Activated CD8-positive, alpha-beta T cell treated with anti-CD3 and anti-CD28 coated beads, Interleukin-2, amount 10 ng/mL, durations not matched to agents 7 days and 5 days (primary cell): ENCODE measurements at regions not wholly inside any gene's neighbourhood (a gene's known extent, or its start where the extent isn't known, plus 50 kb on each side); places are given as distances from the start of the nearest gene placed in this dataset.

ENCODE experiments used
- ATAC-seq: fragments of 150-1000 bp; cut with Tn5 transposase; one replicate; pipeline ENCODE4 v1.10.0; 2021; ENCODE audit warnings: moderate library complexity
- CTCF ChIA-PET: fragments of 350-600 bp; sonication (Branson Sonifier 250); formaldehyde crosslinking; loops from one replicate; lab custom pipeline; 2021; ENCODE audit warnings: antibody characterized with exemption; lab: Charles Lee
- POLR2A ChIA-PET: fragments of 350-600 bp; sonication (Branson Sonifier 250); formaldehyde crosslinking; loops from one replicate; lab custom pipeline; 2021; ENCODE audit warnings: antibody characterized with exemption; lab: Charles Lee
- DNase-seq: peaks from one replicate; pipeline ENCODE4 v3.0.0-alpha.2; 2020
- H3K27ac Mint-ChIP-seq: one replicate; pipeline ENCODE4 v1.8.0; 2021; ENCODE audit warnings: mild to moderate bottlenecking, mixed read lengths
- H3K27me3 Mint-ChIP-seq: one replicate; pipeline ENCODE4 v1.8.0; 2021; ENCODE audit warnings: low read depth, mixed read lengths
- H3K36me3 Mint-ChIP-seq: one replicate; pipeline ENCODE4 v1.8.0; 2021; ENCODE audit warnings: low read depth, mixed read lengths
- H3K4me1 Mint-ChIP-seq: one replicate; pipeline ENCODE4 v1.8.0; 2021; ENCODE audit warnings: low read depth, mixed read lengths
- H3K4me3 Mint-ChIP-seq: one replicate; pipeline ENCODE4 v1.8.0; 2021; ENCODE audit warnings: mild to moderate bottlenecking, mixed read lengths
- H3K9me3 Mint-ChIP-seq: one replicate; pipeline ENCODE4 v1.8.0; 2022; ENCODE audit warnings: mixed read lengths; ENCODE audit not compliant: insufficient read depth

DNA sequence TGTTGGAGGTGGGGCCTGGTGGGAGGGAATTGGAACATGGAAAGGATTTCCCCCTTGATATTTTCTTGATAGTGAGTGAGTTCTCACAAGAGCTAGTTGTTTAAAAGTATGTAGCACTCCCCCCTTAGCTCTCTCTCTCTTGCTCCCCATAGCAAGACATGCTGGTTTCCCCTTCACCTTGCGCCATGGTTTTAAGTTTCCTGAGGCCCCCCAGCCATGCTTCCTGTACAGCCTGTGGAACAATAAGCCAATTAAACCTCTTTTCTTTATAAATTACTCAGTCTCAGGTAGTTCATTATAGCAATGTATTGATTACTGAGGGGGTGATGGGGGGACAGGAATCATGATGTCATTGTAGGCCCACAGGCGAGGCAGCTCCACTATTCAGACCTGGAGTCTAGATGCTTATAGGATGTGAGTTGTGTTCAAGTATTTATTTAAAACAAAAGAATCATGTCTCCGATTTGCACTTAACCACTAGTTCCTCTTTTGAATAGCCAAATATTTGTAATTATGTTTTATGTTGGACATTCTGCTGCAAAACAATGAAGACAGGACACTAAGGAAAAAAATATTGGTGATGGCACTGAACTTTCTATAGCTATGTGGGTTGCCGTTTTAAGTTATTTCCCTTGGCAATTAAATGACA lies 156.6 kb downstream of the TMEM38B start:
- Mint-ChIP-seq H3K4me3 (no peak overlapping the region), H3K27me3 (peaks cover 9% of the 10 kb centered on the region), H3K4me1 (no peaks in the 10 kb centered on the region), H3K36me3 (no peaks in the 10 kb centered on the region), H3K27ac (no peak overlapping the region), H3K9me3 (no peaks in the 10 kb centered on the region)
- CTCF ChIA-PET: interaction anchor here (0.8 to 3.4 kb wide), 4 partner anchors 9 to 31 kb away, joined by 3 to 12 read pairs (median 4); no protein-coding TSS in a partner anchor
- DNase-seq: no peak
- POLR2A ChIA-PET: no interaction called here
- ATAC-seq: no peak

DNA sequence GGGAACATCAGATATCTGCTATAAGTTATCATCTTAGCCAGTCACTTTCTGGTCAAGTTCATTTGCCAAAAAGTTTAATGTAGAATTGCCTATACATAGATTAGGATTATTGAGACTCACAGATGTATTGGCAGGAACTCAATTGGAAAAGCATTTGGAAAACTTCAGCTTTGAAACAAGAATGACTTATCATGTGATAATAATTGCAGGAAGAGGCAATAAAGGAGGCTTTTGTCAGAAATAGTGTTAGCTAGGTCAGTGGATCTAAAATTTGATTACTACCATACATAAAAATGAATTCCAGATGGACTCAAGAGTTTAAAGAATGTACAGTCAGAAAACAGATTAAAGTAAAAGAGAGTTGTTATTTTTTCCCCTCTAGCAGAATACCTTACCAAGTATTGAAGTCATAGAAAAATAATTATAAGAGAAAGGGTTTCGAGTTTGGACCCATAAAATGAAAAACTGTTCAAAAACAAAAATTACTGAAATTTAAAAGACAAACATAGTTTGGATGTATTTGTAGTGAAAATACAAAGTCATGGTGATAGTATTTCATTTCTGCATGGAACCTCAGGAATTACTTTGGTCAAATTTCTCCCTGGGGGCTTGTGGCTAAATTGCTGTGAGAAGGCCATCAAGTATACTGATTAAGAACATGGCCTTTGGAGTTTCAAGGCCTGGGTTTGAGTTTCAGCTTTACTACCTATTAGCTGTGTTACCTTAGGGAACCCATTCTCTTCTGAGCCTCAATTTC lies 159.9 kb downstream of the TMEM38B start:
- CTCF ChIA-PET: interaction anchor here (1.7 to 1.9 kb wide), 2 partner anchors 12 to 28 kb away, joined by 9 to 10 read pairs; no protein-coding TSS in a partner anchor

DNA sequence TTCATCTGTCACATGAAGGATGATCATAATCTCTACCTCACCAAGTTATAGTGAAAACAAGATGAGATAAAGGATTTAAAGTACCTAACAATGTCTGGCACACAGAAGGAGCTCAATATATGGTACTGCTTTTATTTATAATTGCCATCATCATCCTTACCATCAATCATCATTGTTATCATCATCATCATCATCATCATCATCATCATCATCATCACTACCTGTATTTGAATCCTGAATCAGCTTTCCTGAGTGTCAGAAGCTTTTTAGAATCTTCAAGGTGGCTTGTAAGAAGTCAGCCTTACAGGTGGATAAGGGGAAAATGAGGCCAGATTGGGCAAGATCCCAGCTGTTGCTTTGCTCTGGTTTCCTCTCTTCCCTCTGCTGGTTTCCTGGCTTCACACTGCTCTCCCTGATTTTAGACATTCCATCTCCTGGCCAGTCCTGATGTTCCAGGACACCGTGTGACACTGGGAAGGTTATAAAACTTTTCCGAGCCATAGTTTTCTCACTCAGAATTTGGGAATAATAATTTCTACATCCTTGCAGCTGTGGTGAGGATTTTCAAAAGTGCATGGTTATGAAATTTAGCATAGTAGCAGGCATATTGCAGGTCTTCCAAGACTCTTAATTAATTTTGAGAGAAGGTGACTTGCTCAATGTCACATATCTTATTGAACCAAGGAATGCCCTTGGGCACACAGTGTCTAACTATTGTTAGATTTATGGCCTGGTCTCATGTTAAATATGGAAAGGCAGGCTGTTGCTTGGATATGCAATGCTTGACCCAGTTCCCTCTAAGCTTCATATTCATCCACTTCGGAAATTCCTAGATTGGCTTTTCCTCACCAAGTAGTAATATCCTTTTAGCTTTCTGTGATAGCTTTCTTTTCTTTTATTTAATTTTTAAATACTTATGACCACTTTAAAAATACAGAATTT lies 160.7 kb downstream of the TMEM38B start:
- peaks cover 27% of the 10 kb centered on the region for H3K4me1 Mint-ChIP-seq
- CTCF ChIA-PET: interaction anchor here (1.7 to 1.9 kb wide), 2 partner anchors 13 to 27 kb away, joined by 9 to 10 read pairs; no protein-coding TSS in a partner anchor
- ATAC-seq (no peak), DNase-seq (no peak)
- H3K27me3 Mint-ChIP-seq: peaks cover 13% of the 10 kb centered on the region
- H3K9me3 Mint-ChIP-seq: no peaks in the 10 kb centered on the region
- POLR2A ChIA-PET: interaction anchor here (0.7 kb wide), 1 partner anchor 443 kb away, joined by 6 read pairs; no protein-coding TSS in a partner anchor
- no peaks in the 10 kb centered on the region for H3K36me3 Mint-ChIP-seq
- H3K27ac Mint-ChIP-seq: no peak overlapping the region
- no peak overlapping the region for H3K4me3 Mint-ChIP-seq

More for the DNA sequence above, 159.9 kb downstream of the TMEM38B start:
- peaks cover 19% of the 10 kb centered on the region for H3K4me1 Mint-ChIP-seq
- DNase-seq (no peak), ATAC-seq (no peak)
- no peak overlapping the region for H3K4me3 Mint-ChIP-seq
- H3K27me3 Mint-ChIP-seq: peaks cover 9% of the 10 kb centered on the region
- no peaks in the 10 kb centered on the region for H3K36me3 Mint-ChIP-seq
- POLR2A ChIA-PET: no interaction called here
- H3K9me3 Mint-ChIP-seq: no peaks in the 10 kb centered on the region
- no peak overlapping the region for H3K27ac Mint-ChIP-seq

- Mint-ChIP-seq H3K36me3 (no peaks in the 10 kb centered on the region), H3K9me3 (no peaks in the 10 kb centered on the region), H3K27ac (no peak overlapping the region), H3K4me3 (no peak overlapping the region), H3K27me3 (peaks cover 18% of the 10 kb centered on the region), H3K4me1 (peaks cover 27% of the 10 kb centered on the region)
- no peak for ATAC-seq
- ChIA-PET CTCF (interaction anchor here (0.9 to 1.7 kb wide), 2 partner anchors 14 to 26 kb away, joined by 3 to 9 read pairs; no protein-coding TSS in a partner anchor), POLR2A (no interaction called here)
- no peak for DNase-seq
These were observed 161.6 kb downstream of the TMEM38B start for GRCh38 chr9:105855987-105856386.

- ChIA-PET CTCF (interaction anchor here (1.1 to 2.5 kb wide), 4 partner anchors 14 to 23 kb away, joined by 3 to 57 read pairs (median 10); no protein-coding TSS in a partner anchor), POLR2A (interaction anchor here (0.6 to 1.4 kb wide), 3 partner anchors 17 to 26 kb away, joined by 3 to 5 read pairs (median 4); no protein-coding TSS in a partner anchor)
- H3K27me3 Mint-ChIP-seq: peaks cover 21% of the 10 kb centered on the region
- peak overlapping the region; percentile 83 for H3K27ac Mint-ChIP-seq
- peak; percentile 65 for DNase-seq
- peak; percentile 83 for ATAC-seq
- peaks cover 27% of the 10 kb centered on the region for H3K4me1 Mint-ChIP-seq
- no peaks in the 10 kb centered on the region for H3K9me3 Mint-ChIP-seq
- H3K36me3 Mint-ChIP-seq: no peaks in the 10 kb centered on the region
- H3K4me3 Mint-ChIP-seq: peak overlapping the region; percentile 29
These were observed 163.8 kb downstream of the TMEM38B start for GRCh38 chr9:105858006-105858690.

DNA sequence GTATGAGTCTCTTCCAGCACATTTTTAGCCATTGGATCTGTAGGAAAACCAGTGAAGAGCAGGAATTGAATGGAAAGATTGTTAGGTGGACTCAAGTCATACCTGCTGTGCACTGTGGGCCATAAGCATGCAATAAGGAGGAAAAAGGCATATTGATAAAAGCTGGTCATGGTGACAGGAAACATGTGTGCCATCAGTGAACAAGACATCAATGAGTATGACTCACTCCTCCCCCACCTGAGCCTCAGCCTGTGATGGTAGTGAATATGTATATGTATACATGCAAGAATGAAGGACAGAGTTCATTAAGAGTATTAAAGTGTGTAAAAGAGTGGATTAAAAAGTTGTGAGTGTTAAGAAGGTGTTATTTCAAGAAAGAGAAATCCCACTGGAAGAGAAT lies 164.5 kb downstream of the TMEM38B start:
- Mint-ChIP-seq H3K9me3 (no peaks in the 10 kb centered on the region), H3K27ac (peak overlapping the region; percentile 83), H3K4me3 (peak overlapping the region; percentile 44), H3K4me1 (peaks cover 27% of the 10 kb centered on the region), H3K27me3 (peaks cover 21% of the 10 kb centered on the region), H3K36me3 (no peaks in the 10 kb centered on the region)
- ATAC-seq (peak; percentile 80), DNase-seq (peak; percentile 60)
- ChIA-PET POLR2A (interaction anchor here (1.2 to 1.4 kb wide), 2 partner anchors 16 to 25 kb away, joined by 3 to 5 read pairs; no protein-coding TSS in a partner anchor), CTCF (interaction anchor here (1.1 to 2.5 kb wide), 4 partner anchors 14 to 23 kb away, joined by 3 to 57 read pairs (median 10); no protein-coding TSS in a partner anchor)

DNA sequence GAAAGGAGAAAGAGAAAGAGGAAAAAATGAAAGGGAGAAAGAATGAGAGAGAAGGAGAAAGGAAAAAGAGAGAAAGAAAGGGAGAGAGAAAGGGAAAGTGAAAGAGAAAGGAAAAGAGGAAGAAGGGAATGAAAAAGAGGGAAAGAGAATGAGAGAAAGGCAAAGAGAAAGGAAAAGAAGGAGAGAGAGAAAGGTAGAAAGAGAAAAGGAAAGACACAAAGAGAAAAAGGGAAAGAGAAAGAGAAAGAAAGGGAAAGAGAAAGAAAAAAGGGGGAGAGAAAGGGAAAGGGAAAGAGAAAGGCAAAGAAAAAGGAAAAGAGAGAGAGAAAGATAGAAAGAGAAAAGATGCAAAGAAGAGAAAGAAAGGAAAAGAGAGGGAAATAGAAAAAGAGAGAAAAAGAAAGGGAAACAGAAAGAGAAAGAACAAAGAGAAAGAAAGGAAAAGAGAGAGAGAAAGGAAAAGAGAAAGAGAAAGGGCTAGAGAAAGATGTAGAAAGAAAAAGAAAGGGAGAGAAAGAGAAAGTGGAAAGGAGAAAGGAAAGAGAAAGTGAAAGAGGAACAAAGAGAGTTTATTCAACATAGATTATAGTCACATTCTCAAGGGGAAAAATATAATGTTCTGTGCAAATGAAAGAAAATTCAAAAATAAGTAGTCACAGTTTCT lies 165.2 kb downstream of the TMEM38B start:
- no peak for ATAC-seq
- CTCF ChIA-PET: interaction anchor here (1.1 to 2.5 kb wide), 3 partner anchors 18 to 22 kb away, joined by 4 to 57 read pairs (median 16); no protein-coding TSS in a partner anchor

DNA sequence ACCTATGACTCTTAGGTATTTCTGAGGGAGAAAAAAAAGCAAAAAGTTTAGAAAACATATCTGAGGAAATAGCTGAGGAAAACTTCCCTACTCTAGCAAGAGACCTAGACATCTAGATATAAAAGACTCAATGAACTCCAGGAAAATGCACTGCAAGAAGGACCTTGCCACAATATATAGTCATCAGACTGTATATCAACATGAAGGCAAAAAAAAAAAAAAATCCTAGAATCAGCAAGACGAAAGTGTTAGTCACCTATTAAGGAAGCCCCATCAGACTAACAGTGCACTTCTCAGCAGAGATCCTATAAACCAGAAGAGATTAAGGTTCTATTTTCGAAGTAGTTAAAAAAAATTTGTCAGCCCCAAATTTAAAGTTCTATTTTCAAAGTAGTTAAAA lies 166.2 kb downstream of the TMEM38B start:
- Mint-ChIP-seq H3K4me3 (no peak overlapping the region), H3K27me3 (peaks cover 19% of the 10 kb centered on the region), H3K36me3 (no peaks in the 10 kb centered on the region), H3K4me1 (peaks cover 27% of the 10 kb centered on the region), H3K27ac (no peak overlapping the region), H3K9me3 (no peaks in the 10 kb centered on the region)
- ChIA-PET POLR2A (no interaction called here), CTCF (interaction anchor here (1.1 to 1.6 kb wide), 2 partner anchors 19 to 21 kb away, joined by 4 to 9 read pairs; no protein-coding TSS in a partner anchor)
- ATAC-seq (no peak), DNase-seq (no peak)

More for the DNA sequence above, 165.2 kb downstream of the TMEM38B start:
- peaks cover 27% of the 10 kb centered on the region for H3K4me1 Mint-ChIP-seq
- no peak for DNase-seq
- H3K27ac Mint-ChIP-seq: peak overlapping the region; percentile 83
- no peaks in the 10 kb centered on the region for H3K9me3 Mint-ChIP-seq
- H3K27me3 Mint-ChIP-seq: peaks cover 19% of the 10 kb centered on the region
- peak overlapping the region; percentile 44 for H3K4me3 Mint-ChIP-seq
- H3K36me3 Mint-ChIP-seq: no peaks in the 10 kb centered on the region
- POLR2A ChIA-PET: interaction anchor here (1.4 kb wide), 1 partner anchor 25 kb away, joined by 5 read pairs; no protein-coding TSS in a partner anchor

DNA sequence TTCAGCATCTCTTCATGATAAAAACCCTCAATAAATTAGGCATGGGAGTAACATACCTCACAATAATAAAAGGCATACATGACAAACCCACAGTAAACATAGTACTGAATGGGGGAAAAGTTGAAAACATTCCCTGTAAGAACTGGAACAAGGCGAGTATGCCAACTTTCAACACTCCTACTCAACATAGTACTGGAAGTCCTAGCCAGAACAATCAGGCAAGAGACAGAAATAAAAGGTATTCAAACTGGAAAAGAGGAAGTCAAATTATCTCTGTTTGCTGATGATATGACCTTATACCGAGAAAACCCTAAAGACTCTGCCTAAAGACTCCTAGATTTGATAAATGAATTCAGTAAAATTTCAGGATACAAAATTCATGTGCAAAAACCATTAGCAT lies 167.6 kb downstream of the TMEM38B start:
- ATAC-seq: no peak
- H3K27ac Mint-ChIP-seq: no peak overlapping the region
- H3K36me3 Mint-ChIP-seq: no peaks in the 10 kb centered on the region
- peaks cover 27% of the 10 kb centered on the region for H3K4me1 Mint-ChIP-seq
- H3K9me3 Mint-ChIP-seq: no peaks in the 10 kb centered on the region
- no peak overlapping the region for H3K4me3 Mint-ChIP-seq
- peaks cover 23% of the 10 kb centered on the region for H3K27me3 Mint-ChIP-seq
- POLR2A ChIA-PET: no interaction called here
- DNase-seq: no peak
- CTCF ChIA-PET: interaction anchor here (1.6 kb wide), 1 partner anchor 20 kb away, joined by 9 read pairs; no protein-coding TSS in a partner anchor
